HG03439 (cell line): ENCODE measurements at regions not wholly inside any gene's neighbourhood (a gene's known extent, or its start where the extent isn't known, plus 50 kb on each side); places are given as distances from the start of the nearest gene placed in this dataset.
"Not testable (repeated sequence)": the region's sequence is repeated elsewhere in the genome, so short reads cannot be mapped to it uniquely, and the experiment has no call there.

ENCODE experiments used
- ATAC-seq: cut with Tn5 transposase; IDR thresholded peaks from one replicate; pipeline ENCODE4 v1.9.1; 2021; ENCODE audit warnings: mild to moderate bottlenecking, moderate library complexity; ENCODE audit not compliant: unreplicated experiment

DNA sequence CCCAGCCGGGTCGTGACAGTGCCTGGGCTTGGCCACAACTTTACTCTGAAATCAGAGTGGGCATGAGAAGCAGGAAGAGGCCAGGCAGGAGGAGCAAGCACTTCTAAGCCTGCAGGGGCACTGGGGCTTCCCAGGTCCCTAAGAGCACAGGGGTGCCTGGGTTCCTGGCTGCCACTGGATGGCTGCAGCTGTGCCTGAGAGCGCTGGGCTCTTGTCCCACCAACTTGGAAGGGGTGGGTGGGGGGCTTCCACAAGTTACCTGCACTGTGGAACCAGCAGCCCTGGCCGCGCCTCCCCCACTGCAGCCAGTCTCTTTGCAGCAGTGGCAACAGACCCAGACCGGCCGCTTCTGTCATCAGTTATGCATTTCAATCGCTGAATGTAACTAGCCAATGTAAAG lies 434.7 kb upstream of the GRM3 start:
- no peak for ATAC-seq

DNA sequence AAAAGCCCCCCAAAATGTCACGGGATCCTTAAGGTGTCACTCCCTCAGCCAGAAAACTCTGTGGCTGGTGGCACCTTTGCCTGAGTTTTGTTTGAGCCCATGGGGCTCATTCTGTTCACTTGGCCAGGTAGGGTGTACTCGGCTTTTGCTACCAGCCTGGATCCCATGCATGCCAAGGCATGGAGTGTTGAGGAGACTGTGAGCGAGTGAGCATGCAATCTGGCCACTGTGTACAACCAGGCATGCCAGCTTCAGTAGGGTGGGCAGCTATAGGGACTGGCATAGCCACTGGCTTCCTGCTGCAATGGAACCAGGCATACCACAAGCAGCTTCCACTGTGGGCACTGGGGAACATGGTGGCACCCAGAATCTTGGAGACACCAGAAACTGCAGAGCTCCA lies 436.0 kb upstream of the GRM3 start:
- no peak for ATAC-seq

DNA sequence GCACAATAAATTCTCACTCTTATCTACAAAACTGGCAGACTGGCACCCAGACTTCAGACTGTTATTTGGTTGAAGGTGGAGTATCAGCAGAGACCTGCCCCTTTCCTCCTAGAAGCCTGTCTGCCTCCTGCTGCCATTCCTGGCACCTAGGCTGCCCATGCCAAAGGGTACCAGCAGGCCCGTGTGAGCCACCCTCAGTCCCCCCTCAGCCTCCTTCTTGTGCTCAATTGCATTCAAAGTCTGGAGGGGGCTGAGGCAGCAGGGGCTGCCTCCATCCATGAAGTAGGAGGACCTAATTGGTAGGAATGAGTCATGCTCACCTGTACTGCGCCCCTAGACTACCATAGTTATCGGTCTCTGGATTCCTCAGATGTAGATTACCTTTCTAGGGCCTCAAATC lies 440.9 kb upstream of the GRM3 start:
- no peak for ATAC-seq

DNA sequence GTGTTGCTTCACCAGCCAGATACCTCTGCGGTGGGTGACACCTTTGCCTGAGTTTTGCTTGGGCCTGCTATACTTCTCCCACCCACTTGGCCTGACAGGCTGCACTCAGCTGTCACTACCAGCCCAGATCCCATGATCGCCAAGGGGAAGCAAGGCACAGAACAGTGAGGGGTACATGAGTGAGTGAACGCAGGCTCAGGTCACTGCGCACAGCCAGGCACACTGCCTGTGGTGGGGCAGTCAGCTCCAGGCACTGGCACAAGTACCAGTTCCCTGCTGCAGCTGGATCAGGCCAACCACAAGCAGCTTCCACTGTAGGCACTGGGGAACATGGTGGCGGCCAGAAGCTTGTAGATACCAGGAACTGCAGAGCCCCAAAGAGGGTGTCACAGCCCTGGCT lies 441.9 kb upstream of the GRM3 start:
- no peak for ATAC-seq

DNA sequence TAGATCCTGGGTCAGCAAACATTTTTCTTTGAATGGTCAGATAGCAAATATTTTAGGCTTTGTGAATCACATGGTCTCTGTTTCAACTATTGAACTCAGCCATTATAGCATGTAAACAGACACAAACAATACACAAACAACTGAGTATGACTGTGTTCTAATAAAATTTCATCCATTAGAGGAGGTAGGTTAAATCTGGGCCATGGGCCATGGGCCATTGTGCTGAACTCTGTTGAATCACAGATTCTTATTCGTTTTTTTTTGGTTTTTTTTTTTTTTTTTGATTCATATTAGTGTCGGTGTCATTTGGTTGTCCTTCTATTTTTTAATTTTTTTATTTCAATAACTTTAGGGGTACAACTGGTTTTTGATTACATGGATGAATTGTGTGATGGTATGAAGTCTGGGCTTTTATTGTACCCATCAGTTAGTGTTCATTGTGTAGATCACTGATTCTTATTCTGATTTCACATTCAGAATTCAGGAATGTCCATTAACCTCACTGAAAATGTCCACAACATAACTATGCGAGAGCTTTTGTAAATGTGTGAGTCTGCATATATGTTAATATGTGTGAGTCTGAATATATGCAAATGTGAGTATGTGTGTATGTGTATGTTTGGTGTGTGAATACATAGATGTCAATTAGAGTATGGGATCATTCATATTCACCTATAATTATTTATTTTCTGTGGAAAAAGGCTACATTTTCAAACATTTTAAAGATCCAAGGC lies 443.7 kb upstream of the GRM3 start:
- ATAC-seq, result no peak

DNA sequence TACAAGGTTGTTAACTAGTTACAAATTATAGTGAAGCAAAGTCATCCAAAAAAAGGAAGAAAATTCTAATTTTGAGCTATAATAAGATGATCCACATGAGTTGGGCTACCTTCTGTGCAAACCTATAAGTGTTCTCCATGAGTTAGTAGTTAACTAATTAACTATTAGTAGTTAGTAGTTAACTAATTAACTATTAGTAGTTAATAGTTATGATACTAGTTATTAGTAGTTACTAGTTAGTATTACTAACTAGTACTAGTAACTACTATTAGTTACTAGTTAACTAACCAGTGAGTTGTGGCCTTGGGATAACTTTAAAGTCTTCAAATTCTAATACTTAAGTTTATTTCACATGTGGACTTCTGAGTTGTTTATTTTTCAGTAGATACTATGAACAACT lies 453.4 kb upstream of the GRM3 start:
- ATAC-seq, result no peak

DNA sequence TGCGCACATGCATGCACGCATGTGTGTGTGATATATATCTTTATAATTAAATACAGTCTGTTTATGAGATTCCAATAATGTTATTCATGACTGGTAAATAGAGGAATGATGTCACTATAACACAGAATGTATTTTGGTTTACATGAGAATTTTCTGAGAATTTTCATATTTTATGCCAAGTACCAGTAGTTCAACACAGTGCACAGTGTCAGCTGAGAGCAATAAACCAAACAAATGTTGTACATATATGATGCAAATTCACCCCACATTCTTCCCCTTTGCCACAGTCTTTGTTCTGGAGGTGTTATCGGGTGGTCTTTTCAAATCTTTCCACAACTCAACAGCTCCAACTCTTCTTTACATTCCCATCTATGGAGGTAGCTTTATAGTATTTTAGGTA lies 462.2 kb upstream of the GRM3 start:
- ATAC-seq, result no peak

DNA sequence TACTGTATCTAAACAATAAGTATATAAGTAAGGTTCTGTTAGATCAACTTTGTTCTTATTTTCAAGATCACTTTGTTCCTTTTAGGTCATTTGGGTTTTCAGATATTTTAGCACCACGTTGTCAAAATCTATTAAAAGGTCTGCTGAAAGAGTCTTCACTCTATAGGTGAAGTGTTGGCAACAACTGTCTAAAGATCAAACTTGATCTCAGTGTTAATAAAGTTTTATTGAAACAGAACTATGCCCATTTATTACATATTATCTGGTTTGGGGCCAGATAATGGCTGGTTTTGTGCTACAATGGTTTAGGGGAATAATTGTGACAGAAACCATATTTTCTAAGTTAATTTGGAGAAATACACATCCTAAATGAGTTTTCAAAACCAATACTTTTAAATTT lies 478.9 kb upstream of the GRM3 start:
- ATAC-seq, result no peak

DNA sequence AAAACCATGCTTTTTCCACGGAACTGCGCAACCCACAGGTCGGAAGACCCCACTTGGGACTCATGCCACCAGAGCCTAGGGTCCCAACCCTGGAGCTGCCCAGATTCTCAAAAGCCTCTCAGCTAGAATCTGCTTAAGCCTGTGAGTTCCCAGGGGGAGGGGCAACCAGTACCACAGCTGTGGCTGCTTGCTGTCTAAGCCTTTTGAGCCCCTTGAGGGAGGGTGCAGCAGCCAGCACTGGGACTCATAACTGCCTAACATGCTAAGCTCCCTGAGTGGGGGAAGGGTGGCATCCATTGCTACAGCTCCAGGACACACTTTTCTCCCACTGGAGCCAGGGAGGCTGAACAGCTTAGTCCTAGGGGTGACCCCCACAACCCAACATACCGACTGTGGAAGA lies 485.6 kb upstream of the GRM3 start:
- no peak for ATAC-seq

DNA sequence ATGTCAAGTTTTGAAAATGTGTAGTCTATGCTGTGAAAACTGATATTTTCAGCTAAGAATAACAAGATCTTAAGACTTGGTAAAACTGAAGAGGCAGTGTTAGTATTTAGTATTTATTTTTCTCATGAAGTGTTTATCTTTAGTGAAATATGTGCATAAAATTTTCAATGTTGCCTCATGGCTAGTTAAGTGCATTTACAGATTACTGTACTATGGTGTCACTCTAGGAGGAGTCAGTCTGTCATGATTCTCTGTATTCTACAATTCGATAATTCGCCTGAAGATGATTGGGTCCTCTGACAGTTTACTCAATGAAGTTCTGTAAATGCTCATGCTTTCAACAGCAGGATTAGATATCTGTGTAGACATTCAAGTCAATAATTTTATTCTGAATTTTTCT lies 488.1 kb upstream of the GRM3 start:
- no peak for ATAC-seq

DNA sequence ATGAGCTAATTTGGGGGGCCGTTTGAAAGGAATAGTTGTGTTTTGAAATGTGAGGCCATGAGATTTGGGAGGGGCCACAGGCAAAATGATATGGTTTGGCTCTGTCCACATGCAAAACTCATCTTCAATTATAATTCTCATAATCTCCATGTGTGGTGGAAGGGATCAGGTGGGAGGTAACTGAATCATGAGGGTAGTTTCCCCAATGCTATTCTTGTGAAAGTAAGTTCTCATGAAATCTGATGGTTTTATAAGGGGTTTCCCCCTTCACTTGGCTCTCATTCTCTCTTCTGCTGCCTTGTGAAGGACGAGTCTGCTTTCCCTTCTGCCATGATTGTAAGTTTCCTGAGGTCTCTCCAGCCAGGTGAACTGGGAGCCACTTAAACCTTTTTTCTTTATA lies 490.8 kb upstream of the GRM3 start:
- no peak for ATAC-seq

DNA sequence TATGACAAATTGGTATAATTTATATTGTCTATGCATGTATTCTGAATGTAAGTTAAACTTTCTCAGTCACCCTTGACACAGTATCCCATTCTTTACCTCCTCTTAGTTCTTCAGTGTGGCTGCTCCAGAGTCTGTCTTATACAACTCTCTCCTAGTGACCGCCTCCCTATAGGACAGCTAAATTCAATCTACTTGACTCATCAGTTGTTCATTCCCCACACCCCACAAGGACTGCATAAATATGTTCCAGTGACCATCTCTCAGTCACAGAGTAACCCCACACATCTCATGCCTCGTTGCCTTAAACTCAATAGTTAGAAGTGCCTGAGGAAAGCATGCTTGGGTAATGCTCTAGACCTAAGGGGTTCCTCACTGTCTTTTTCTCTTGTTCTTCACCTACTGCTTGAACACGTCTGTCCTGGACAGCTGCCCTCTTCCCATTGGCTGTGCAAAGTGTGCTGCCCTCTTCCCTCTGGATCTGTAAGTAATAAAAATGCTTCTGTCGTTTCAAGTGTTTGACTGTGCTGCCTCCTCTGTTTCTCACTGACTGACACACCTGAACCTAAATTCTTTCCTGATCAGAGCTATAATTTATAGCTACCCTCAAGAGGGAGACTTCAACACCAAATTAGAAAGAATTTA lies 494.6 kb upstream of the GRM3 start:
- no peak for ATAC-seq

DNA sequence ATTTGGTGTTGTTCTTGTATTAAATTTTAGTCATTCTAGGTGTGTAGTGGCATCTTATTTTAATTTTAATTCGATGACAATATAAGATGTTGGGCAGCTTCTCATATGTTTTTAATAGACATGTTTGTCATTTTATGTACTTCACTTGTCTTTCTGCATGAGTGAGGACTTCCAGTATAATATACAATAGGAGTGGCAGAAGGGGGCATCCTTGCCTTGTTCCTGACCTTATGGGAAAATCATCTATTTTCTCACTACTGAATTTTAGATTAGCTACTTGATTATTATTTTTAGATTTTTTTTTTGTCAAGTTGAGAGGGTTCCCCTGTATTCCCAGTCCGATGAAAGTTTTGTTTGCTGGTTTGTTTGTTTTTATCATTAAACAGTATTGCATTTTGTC lies 495.2 kb upstream of the GRM3 start:
- no peak for ATAC-seq

DNA sequence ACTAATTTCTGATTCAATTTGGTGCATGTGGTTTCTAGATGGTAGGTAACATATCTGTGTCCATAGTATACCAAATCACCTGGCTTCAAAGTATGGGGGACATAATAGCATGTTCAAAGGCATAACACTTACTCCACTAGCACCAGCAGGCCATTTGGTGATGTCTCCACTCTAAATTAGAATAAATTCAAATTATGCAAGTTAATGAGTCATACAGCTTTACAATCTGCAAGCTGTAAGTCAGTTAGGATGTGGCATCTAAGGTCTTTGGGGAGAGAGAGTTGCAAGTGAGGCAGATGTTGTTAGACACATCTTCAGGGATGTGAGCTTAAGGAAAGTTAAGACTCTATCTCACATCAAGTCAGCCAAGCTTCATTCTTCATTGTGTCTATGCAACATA lies 506.4 kb upstream of the GRM3 start:
- ATAC-seq, result no peak

DNA sequence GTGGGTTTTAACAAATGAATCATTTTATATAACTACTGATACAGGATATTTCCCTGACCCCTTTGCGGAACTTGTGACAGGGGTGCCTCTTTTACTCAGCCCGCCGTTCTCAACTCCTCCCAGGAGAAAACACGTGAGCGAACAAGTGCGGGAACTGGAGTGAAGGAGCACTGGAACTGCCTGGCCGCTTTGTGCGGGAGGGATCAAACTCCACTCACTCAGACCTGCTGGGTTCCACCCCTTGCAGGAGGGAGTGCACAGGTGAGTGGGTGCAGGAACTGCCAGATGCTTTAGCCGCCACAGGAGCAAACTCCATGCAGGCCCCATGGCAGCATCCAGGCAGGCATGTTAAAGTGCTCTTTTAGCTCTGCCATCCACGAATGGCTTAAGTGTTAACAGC lies 513.4 kb upstream of the GRM3 start:
- ATAC-seq, result no peak

DNA sequence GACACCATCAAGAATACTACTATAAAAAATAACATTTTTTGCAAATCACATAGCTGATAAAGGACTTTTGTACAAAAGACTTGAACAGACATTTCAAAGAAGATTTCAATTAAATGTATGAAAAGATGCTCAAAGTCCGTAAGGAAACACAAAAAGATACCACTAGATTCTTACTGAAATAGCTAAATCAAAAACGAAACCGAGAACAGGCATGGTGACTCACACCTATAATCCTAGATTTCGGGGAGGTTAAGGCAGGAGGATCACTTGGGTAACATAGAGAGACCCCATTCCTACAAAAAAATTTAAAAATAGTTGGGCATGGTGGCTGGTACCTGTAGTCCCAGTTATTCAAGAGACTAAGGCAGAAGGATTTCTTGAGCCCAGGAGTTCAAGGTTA lies 520.2 kb upstream of the GRM3 start:
- ATAC-seq, result no peak

DNA sequence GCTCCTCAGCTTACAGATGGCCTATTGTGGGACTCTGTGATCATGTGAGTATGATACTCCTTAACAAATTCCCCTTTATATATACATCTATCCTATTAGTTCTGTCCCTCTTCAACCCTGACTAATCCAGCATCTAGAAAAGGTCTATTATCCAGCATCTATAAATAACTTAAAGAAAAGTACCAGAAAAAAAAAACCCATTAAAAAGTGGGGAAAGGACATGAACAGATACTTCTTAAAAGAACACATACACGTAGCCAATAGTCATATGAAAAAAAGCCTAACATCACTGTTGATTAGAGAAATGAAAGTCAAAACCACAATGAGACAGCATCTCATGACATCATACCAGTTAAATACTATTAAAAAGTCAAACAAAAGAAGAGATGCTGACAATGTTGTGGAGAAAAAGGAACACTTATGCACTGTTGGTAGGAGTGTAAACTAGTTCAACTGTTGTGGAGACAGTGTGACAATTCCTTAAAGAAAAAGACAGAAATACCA lies 549.5 kb upstream of the GRM3 start:
- no peak for ATAC-seq

DNA sequence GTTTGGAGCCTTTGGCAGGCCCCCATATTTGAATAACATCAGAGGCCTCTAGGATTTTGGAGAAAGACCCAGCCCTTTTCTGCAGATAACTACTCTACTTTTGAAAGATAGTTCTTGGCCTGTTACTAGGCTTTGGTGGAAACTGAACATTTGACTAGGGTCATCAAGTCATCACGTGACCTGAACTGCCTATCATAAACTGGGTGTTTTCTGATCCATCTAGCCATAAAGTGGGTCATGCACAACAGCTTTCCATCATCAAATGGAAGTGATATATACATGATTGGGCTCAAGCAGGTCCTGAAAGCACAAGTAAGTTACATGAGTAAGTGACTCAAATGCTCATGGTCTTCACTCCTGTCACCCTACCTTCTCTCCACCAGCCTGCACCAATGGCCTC lies 552.3 kb upstream of the GRM3 start:
- no peak for ATAC-seq

DNA sequence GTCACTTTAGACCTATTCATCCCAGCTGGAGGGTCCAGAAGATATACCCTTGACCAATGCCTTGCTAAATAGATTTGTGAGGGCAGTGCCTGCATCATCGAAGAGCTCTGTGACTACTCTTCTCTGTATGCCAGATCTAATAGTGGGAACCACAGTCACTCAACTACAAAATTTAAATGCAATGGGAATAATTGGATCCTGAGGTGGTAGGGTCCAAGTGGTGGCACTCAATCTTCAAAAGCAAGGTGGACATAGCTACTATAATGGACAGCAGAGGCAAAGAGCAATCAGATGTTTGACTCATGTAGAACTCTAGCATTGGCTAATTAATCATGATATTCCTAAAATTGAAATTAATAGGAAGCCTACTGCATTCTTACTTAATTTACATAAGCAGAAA lies 554.3 kb upstream of the GRM3 start:
- ATAC-seq, result no peak

DNA sequence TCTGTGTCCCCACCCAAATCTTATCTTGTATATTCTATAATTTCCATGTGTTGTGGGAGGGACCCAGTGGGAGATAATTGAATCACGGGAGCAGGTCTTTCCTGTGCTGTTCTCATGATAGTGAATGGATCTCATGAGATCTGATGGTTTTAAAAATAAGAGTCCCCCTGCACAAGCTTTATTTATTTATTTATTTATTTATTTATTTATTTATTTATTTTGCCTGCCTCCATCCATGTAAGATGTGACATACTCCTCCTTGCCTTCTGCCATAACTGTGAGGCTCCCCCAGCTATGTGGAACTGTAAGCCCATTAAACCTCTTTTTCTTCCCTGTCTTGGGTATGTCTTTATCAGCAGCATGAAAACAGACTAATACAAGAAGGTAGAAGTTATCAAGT lies 579.1 kb upstream of the GRM3 start:
- ATAC-seq, result not testable (repeated sequence)

DNA sequence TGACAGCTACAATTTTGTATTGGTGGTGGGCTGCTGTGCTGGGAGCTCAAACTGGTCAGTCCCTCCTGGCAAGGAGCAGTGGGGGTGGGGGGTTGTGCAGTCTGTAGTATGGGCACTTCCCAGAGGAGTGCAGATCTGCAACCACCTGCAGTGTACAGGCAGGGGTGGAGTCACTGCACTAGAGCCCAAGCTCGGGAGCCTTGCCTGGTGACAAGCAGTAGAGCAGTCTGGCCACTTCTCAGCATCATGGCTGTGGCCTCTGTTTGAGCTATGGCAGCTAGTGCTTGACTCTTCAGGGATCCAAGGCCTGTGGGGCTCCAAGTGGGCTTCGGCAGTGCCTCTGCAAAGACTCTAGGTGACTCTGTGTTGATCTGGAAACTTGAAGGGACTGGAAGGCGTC lies 585.1 kb upstream of the GRM3 start:
- no peak for ATAC-seq

DNA sequence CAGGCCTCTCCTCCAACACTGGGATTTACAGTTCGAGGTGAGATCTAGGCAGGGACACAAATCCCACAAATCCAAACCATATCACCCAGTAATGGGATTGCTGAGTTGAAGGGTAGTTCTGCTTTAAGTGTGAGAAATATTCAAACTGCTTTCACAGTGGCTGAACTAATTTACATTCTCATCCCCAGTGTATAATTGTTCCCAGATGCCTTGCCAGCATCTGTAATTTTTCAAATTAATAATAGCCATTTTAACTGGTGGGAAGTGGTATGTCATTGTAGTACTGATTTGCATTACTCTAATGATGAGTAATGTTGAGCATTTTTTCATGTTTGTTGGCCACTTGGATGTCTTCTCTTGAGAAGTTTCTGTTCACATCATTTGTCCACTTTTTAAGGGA lies 592.8 kb upstream of the GRM3 start:
- ATAC-seq, result no peak

DNA sequence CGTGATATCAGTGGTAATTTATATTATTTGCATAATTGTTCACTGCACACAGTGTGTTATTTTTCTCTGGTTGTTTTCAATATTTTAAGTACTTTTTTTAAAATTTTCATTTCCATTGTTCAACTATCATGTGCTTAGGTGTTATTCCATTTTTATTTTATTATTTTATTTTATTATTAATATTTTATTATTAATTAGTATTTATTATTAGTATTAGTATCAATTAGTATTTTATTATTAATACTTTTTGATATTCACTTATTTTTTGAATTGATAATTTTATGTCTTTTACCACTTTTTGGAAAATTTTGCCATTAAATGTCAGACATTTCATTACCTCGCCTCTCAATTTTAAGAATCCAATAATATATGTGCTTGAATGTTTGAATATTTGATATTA lies 593.8 kb upstream of the GRM3 start:
- ATAC-seq, result no peak
